ENCODE measurements at regions not wholly inside any gene's neighbourhood (a gene's known extent, or its start where the extent isn't known, plus 50 kb on each side); places are given as distances from the start of the nearest gene placed in this dataset.

GRCh38 chr10:58052772-58053171, 214.9 kb downstream of the IPMK start:
- TF ChIP-seq POU6F1 (CRISPR knock-in tag; IDR thresholded peaks at IDR 0.05; ENCODE audit: borderline replicate concordance, low read depth) (no peak), BACH2 (CRISPR knock-in tag; IDR thresholded peaks at IDR 0.05; ENCODE audit: borderline replicate concordance) (no peak), RARB (CRISPR knock-in tag; IDR thresholded peaks at IDR 0.05) (no peak), OSR1 (CRISPR knock-in tag; IDR thresholded peaks at IDR 0.05) (no peak), ZFP3 (CRISPR knock-in tag; IDR thresholded peaks at IDR 0.05) (no peak), PATZ1 (CRISPR knock-in tag; IDR thresholded peaks at IDR 0.05; ENCODE audit: borderline replicate concordance) (no peak), ZFP30 (CRISPR knock-in tag; IDR thresholded peaks at IDR 0.05) (no peak)
